ENCODE measurements at regions not wholly inside any gene's neighbourhood (a gene's known extent, or its start where the extent isn't known, plus 50 kb on each side); places are given as distances from the start of the nearest gene placed in this dataset.
"Not testable (repeated sequence)": the region's sequence is repeated elsewhere in the genome, so short reads cannot be mapped to it uniquely, and the experiment has no call there.

- DNase-seq: no peak
Observed at GRCh38 chr2:215793747-215794595, 219.4 kb downstream of the MREG start.

GRCh38 chr2:215791481-215791937, 221.8 kb downstream of the MREG start:
- DNase-seq: no peak

GRCh38 chr2:215790523-215791421, 222.6 kb downstream of the MREG start:
- DNase-seq: no peak

GRCh38 chr2:215787565-215788178, 225.7 kb downstream of the MREG start:
- DNase-seq: no peak

GRCh38 chr2:215787025-215787424, 226.3 kb downstream of the MREG start:
- DNase-seq: no peak

GRCh38 chr2:215784371-215784783, 229.0 kb downstream of the MREG start:
- no peak for DNase-seq

- DNase-seq: not testable (repeated sequence)
Observed at GRCh38 chr2:215783640-215784039, 229.7 kb downstream of the MREG start.

- DNase-seq: no peak
Observed at GRCh38 chr2:215782965-215783364, 230.4 kb downstream of the MREG start.

- no peak for DNase-seq
Observed at GRCh38 chr2:215782295-215782694, 231.1 kb downstream of the MREG start.

GRCh38 chr2:215780907-215781685, 232.3 kb downstream of the MREG start:
- DNase-seq: no peak

- no peak for DNase-seq
Observed at GRCh38 chr2:215780313-215780712, 233.0 kb downstream of the MREG start.

- DNase-seq: no peak
Observed at GRCh38 chr2:215779912-215780311, 233.4 kb downstream of the MREG start.

- no peak for DNase-seq
Observed at GRCh38 chr2:215777465-215778044, 235.8 kb downstream of the MREG start.

- no peak for DNase-seq
Observed at GRCh38 chr2:215775106-215775505, 238.2 kb downstream of the MREG start.

GRCh38 chr2:215773728-215774127, 239.6 kb downstream of the MREG start:
- no peak for DNase-seq

- no peak for DNase-seq
Observed at GRCh38 chr2:215772634-215773563, 240.5 kb downstream of the MREG start.

GRCh38 chr2:215772003-215772402, 241.3 kb downstream of the MREG start:
- DNase-seq: no peak

- DNase-seq: no peak
Observed at GRCh38 chr2:215771241-215771640, 242.1 kb downstream of the MREG start.

GRCh38 chr2:215770668-215771067, 242.7 kb downstream of the MREG start:
- DNase-seq: no peak

GRCh38 chr2:215769246-215769645, 244.1 kb downstream of the MREG start:
- DNase-seq: no peak

- DNase-seq: no peak
Observed at GRCh38 chr2:215767625-215768024, 245.7 kb downstream of the MREG start.

Data from NCI-H1417 treated with DMSO at 0.1 percent for 48 hours (cell line).